Activated effector memory CD4-positive, alpha-beta T cell treated with Interleukin-2 at 50 U/mL for 16 hours (primary cell): ENCODE measurements at regions not wholly inside any gene's neighbourhood (a gene's known extent, or its start where the extent isn't known, plus 50 kb on each side); places are given as distances from the start of the nearest gene placed in this dataset.

Experiments used
- DNase-seq: peaks from one replicate; pipeline ENCODE4 v3.0.0-alpha.2; 2020

- DNase-seq: no peak
Measured at GRCh38 chr3:17974206-17974841, 231.9 kb upstream of the TBC1D5 start.

DNA sequence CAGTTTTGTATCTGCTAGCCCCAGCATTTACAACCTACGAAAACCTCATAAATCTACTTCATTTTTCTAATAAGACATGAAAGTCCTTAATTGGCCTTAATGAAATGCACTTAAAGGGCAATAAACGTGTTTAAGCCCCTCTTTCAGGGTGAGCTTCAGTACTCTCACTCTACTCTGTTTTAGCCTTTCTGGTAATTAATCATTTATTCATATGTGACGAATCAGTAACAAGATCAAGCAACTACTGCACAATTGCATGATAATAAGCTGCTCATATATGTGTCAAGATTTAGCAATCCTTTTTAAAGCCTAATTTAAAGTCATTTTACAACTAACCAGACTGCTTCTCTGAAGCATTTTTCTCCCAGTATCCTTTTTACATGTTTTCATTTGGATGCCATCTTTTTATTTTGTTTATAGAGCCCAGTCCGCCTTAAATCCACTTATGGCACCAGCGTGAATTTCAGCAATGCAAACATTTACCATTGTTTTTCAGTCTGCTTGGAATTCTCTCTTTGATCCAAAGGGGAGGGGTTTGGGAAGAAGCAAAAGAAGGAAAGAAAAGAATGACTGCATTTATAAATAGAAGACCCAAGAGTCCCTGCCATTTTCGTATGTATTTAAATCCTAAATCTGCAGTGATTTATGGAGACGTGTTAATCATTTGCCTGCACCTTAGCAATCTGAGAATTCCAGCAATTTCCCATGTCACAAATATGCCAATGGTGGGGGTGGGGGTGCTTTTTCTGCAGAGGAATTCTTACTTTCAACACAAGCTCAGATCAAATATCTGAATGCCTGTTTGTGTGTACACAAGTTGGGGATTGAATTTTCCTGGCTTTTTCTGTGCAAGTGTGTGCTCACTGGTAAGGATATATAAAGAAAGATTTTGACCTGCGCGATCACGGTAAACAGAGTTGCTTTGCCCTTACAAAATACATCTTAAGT, 230.8 kb upstream of the TBC1D5 start:
- DNase-seq: no peak

DNA sequence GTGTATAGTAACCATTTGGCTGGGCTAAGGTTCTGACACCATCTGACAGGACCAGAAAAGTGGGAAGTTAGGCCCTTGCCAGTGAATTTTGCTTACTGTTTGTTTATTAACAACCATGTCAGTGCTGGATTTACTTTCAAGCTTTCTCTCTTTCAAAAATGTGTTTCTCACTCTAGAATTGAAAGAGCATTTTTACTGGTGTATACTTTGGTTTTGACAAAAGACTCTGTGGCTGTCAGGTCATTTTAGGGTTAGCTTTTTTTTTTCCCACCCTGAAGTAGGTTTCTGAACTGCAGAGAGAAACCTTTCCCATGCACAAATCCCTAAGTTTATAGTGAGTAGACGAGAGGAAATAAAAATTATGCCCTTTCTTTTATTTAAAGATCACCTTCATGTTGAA, 230.0 kb upstream of the TBC1D5 start:
- DNase-seq: no peak

GRCh38 chr3:17972030-17972429, 229.6 kb upstream of the TBC1D5 start:
- DNase-seq: no peak

GRCh38 chr3:17969985-17970568, 227.6 kb upstream of the TBC1D5 start:
- no peak for DNase-seq

GRCh38 chr3:17969244-17969643, 226.8 kb upstream of the TBC1D5 start:
- DNase-seq: no peak

- no peak for DNase-seq
Measured at GRCh38 chr3:17967953-17968607, 225.6 kb upstream of the TBC1D5 start.

DNA sequence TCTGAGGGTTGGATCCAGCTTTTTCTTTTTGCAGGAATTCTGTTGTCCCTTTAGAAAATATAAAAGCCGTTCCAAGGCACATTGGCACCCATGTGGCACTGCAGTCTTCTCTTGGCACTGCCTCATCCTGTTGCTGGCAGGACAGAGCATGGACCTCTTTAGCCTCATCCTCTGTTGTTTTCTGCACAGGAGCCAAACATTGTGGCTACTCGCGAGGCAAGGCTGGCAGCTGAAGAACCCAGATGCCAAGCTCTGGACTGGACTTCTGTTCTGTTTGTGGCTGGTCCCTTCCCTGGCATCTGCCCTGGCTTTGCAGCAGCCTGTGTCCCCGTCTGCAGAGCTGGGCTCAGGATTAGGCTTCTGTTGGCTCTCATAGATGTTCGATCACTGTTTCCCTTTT, 224.7 kb upstream of the TBC1D5 start:
- DNase-seq: no peak

GRCh38 chr3:17965331-17965730, 222.9 kb upstream of the TBC1D5 start:
- no peak for DNase-seq

DNA sequence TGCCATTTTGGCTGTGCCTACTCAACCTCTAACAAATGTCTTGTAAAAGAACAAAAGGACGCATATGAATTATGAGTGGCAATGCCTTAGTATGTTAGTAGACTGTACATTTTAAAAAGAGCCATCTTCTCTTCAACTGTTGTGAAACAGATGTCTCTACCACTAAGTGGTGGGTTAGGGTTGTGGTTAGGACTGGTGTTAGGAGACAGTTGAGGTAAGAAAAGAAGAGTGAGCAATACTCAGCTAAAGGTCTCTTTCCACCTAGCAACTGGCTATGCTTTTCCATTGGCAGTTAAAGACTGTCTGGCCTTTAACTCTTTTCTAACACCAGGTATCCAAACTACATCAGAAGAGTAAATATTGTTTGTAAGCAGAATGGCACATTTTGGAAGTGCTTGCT, 221.7 kb upstream of the TBC1D5 start:
- no peak for DNase-seq

DNA sequence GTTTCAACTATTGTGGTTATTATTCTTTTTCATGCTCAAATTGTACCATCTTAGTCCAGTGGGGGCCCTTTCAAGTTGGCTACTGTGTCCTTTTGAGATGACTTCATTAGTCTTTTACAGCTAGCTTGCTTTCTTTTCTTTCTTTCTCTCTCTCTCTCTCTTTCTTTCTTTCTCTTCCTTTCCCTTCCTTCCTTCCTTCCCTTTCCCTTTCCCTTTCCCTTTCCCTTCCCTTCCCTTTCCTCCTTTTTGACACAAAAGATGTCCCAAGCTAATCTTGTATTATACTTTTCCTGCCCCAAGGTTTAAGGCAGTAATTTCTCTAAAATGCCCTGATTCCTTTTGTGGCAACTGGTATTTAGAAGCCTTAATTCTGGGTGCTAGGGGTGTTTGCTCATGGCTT, 213.0 kb upstream of the TBC1D5 start:
- no peak for DNase-seq

DNA sequence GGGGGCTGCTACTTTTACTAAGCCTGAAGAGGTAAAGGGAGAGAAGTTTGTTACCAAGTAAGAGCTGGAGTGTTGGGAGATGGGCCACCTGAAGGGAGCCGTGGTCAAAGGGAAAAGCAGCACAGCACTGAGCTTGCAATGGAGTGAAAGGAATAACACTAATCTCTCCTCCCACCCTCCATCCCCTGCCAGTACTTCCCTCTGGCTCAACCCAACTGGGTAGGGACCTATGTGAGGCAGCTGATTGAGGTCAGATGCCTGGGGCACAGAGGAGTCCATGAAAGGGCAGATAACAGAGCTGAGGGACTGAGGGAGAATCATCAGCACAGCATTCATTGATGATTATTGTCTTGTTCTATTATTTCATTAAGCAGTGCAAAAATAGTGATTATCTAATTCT, 212.4 kb upstream of the TBC1D5 start:
- DNase-seq: no peak

- no peak for DNase-seq
Measured at GRCh38 chr3:17951241-17951640, 208.8 kb upstream of the TBC1D5 start.

DNA sequence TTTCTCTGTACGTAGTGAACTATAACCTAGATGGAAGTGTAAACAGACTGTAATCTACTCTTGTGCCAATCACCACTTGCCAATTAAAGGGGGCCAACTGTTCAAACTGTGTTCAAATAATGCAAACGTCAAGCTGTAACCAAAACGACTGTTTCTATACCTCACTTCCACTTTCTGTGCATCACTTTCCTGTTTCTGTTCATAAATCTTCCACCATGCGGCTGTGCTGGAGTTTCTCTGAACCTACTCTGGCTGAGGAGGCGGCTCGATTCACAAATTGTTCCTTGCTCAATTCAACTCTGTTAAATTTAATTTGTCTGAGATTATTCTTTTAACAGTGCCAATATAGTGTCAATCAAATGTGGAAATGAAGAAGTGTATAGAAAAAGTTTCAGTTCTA, 206.7 kb upstream of the TBC1D5 start:
- no peak for DNase-seq

DNA sequence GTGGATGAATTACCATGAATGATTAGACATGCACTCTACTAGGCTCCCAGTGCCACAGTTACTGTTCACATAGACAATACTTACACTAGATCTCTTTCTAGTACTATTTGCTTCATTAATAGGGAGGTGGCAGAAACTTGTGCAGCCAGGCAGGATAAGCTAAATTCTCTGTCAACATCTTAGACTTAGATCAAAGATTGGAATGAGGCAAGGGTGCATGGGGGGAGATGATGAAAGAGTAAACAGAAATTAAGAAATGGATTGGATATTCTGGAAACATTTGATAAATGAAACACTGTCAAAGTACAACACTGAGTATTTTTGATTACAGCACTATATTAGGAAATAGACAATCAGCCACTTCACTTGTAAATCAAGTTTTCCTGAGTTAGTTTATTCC, 205.4 kb upstream of the TBC1D5 start:
- no peak for DNase-seq

DNA sequence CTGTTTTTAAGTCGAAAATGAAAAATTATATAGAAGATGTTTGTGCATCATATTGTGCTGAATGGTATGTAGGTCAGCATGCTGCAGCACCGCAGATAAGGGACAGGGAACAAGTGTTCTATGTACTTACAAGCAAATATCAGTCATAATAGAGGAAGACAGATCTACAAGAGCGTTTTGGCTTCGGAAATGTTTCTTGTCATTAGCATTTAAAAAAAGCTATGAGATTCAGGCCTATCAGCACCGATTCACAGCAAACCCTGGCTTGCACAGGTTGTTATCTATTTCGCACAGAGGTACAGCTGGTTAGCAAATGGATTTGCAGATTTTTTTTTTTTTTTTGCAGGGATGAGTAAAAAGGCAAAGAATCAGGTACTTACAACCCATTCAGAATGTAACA, 204.2 kb upstream of the TBC1D5 start:
- DNase-seq: no peak

DNA sequence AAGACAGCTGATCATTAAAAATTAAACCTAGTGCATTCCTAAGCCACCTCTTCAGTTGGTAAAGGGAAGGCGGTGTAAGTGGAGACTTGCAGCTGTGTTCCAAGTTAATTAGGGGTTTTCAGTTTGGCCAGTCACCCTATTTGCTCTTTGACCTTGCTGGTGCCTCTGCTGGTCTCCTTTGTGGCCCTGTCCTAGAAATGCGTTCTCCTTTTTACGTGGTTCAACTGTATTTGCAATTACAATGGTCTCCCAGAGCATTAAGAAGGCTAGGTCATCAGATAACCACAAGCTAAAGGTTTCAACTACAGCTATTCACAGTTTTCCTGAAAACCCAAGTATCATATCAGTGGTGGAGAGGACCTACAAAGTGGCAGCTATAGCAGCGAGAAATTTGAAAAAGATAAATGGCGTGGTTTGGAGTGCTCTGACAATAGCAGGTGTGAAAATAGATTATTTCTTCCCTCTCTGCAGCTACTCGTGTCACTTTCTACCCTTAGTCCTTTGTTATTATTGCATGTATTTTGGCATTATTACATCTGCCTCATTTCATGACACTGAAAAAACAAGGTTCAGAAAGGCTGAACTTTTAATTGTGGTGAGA, 203.5 kb upstream of the TBC1D5 start:
- DNase-seq: no peak

GRCh38 chr3:17945018-17945798, 202.8 kb upstream of the TBC1D5 start:
- DNase-seq: no peak

DNA sequence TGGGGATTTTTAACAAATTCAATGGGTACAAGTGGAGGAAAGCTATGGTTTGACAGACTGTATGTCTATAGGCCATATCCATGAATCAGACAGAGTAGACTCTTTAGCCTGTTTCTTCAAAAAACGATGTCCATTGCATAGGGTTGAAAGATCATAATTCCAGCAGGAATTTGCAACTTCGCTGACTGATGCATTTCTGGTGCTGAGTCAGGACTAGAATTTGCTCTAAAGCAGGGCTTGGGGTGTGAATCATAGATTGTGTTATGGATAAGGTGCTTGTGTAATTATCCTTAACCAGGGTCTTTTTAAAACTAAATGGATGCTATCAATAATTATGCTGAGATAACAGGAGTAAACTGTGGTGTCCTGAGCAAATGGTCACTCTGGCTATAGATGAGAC, 200.4 kb upstream of the TBC1D5 start:
- no peak for DNase-seq

DNA sequence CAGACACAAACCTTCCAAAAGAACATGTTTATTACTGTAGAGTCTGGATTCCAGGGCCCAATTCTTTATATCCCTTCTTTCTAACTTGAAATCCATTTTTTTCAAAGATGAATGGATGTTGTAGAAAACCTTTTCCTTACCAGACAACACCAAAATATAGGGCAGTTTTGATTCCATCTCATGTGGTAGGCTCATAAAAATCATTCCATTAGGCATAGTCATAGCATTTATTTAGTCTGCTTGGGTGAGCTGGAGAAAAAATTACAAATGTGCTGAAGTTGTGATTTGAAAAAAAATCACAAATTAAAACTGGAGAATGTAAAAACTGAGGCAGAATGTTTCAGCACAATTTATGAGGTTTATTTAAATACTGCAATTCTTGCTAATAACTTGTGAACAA, 199.3 kb upstream of the TBC1D5 start:
- no peak for DNase-seq

DNA sequence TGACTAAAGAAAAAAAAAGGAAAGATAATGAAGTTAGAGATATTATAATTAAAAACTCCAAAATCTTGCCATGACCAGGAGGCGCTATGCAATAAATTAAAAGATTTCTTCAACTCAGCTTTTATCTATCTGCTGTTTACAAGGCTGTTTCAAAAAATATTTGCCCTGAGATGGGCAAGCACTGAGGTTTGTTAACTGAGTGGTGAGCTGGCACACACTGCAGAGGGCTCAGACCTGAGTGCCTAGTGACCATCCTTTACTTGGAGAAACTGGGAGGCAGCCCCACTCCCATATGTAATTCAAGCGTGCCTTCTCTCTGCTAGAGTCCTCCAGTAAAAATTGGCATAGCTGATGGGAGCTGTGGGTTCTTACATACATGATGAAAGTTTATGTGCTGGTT, 198.7 kb upstream of the TBC1D5 start:
- DNase-seq: no peak

- DNase-seq: no peak
Measured at GRCh38 chr3:17939157-17939556, 196.7 kb upstream of the TBC1D5 start.
